Chondrocyte (in vitro differentiated cells): ENCODE measurements at regions not wholly inside any gene's neighbourhood (a gene's known extent, or its start where the extent isn't known, plus 50 kb on each side); places are given as distances from the start of the nearest gene placed in this dataset.

Experiments
- DNase-seq: peaks from one replicate; pipeline ENCODE4 v3.0.0; 2021; ENCODE audit warnings: mixed read lengths, low spot score
- H3K27ac Mint-ChIP-seq: one replicate; pipeline ENCODE4 v1.8.0; 2021; ENCODE audit warnings: mild to moderate bottlenecking, moderate library complexity, mixed read lengths; ENCODE audit not compliant: unreplicated experiment
- H3K27me3 Mint-ChIP-seq: 2 replicates; pipeline ENCODE4 v1.8.0; 2021; ENCODE audit warnings: low read depth, mixed read lengths
- H3K36me3 Mint-ChIP-seq: 2 replicates; pipeline ENCODE4 v1.8.0; 2021; ENCODE audit warnings: low read depth, mixed read lengths
- H3K4me1 Mint-ChIP-seq: 2 replicates; pipeline ENCODE4 v1.8.0; 2021; ENCODE audit warnings: low read depth, mild to moderate bottlenecking, mixed read lengths
- H3K4me3 Mint-ChIP-seq: one replicate; pipeline ENCODE4 v1.8.0; 2021; ENCODE audit warnings: mild to moderate bottlenecking, moderate library complexity, mixed read lengths; ENCODE audit not compliant: unreplicated experiment
- H3K9me3 Mint-ChIP-seq: 2 replicates; pipeline ENCODE4 v1.8.0; 2021; ENCODE audit warnings: low read depth, mixed read lengths
- CTCF ChIP-seq: fragments of 200-600 bp; sonication (generic); IDR thresholded peaks from 2 replicates; pipeline ENCODE4 v1.5.0; 2021; ENCODE audit warnings: antibody characterized with exemption, mild to moderate bottlenecking, moderate library complexity

- Mint-ChIP-seq H3K9me3 (no peaks in the 10 kb centered on the region), H3K27ac (no peak overlapping the region), H3K36me3 (no peaks in the 10 kb centered on the region), H3K27me3 (peaks cover 9% of the 10 kb centered on the region), H3K4me3 (no peak overlapping the region), H3K4me1 (no peaks in the 10 kb centered on the region)
- DNase-seq: no peak
- no peak for TF ChIP-seq CTCF
Measured at GRCh38 chr6:71035871-71036270, 79.0 kb upstream of the B3GAT2 start.

GRCh38 chr6:71038711-71039344 is 82.0 kb upstream of the B3GAT2 start:
- Mint-ChIP-seq H3K4me3 (no peak overlapping the region), H3K4me1 (no peaks in the 10 kb centered on the region), H3K27ac (no peak overlapping the region), H3K27me3 (peaks cover 14% of the 10 kb centered on the region), H3K36me3 (no peaks in the 10 kb centered on the region), H3K9me3 (no peaks in the 10 kb centered on the region)
- no peak for TF ChIP-seq CTCF
- DNase-seq: no peak

DNA sequence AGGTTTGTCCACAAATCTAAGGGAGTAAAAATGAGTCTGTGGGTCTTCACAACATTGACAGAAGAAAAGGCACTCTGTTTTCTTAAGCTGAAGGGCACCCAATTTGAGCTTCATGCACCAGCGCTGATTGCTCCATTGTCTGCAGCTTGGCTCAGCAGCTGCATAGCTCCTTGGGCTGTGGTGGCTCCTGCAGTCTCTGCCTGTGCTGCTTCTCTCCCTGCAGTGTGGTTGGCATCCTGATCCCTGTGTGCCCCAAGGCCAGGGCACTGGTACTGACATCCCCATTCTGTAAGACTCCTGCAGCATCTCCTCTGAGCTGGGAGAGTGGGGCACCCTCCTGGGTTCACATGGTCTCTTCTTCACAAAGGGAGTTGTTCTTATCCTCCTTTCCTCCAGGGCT is 83.2 kb upstream of the B3GAT2 start:
- TF ChIP-seq CTCF: no peak
- peaks cover 14% of the 10 kb centered on the region for H3K27me3 Mint-ChIP-seq
- no peak overlapping the region for H3K27ac Mint-ChIP-seq
- H3K4me1 Mint-ChIP-seq: no peaks in the 10 kb centered on the region
- no peaks in the 10 kb centered on the region for H3K36me3 Mint-ChIP-seq
- no peaks in the 10 kb centered on the region for H3K9me3 Mint-ChIP-seq
- DNase-seq: peak; percentile 72
- no peak overlapping the region for H3K4me3 Mint-ChIP-seq

DNA sequence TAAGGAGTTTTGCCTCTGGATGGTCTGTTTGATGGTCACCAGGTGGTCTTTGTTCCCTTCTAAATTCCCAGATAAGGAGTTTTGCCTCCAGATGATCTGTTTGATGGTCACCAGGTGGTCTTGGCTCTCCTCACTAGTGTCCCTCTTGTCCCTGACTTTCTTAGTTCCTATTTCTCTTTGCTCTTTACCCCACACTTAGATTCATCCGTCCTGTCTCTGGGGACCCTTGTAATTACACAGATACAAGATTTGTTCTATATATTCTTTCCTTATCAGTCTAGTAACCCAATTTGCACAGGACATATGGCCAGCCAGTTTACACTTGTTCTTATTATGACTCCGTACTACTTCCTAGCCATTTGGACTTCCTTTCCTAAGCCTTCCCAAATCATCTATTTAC is 84.0 kb upstream of the B3GAT2 start:
- no peaks in the 10 kb centered on the region for H3K36me3 Mint-ChIP-seq
- no peak overlapping the region for H3K27ac Mint-ChIP-seq
- H3K4me3 Mint-ChIP-seq: no peak overlapping the region
- TF ChIP-seq CTCF: no peak
- DNase-seq: no peak
- peaks cover 14% of the 10 kb centered on the region for H3K27me3 Mint-ChIP-seq
- H3K4me1 Mint-ChIP-seq: no peaks in the 10 kb centered on the region
- no peaks in the 10 kb centered on the region for H3K9me3 Mint-ChIP-seq

GRCh38 chr6:71043902-71044301 is 87.0 kb upstream of the B3GAT2 start:
- Mint-ChIP-seq H3K4me3 (no peak overlapping the region), H3K9me3 (no peaks in the 10 kb centered on the region), H3K36me3 (no peaks in the 10 kb centered on the region), H3K27me3 (peaks cover 9% of the 10 kb centered on the region), H3K27ac (no peak overlapping the region), H3K4me1 (no peaks in the 10 kb centered on the region)
- no peak for DNase-seq
- TF ChIP-seq CTCF: no peak
